SK-N-SH (cell line): ENCODE measurements at regions not wholly inside any gene's neighbourhood (a gene's known extent, or its start where the extent isn't known, plus 50 kb on each side); places are given as distances from the start of the nearest gene placed in this dataset.

Experiments
- CTCF ChIA-PET: fragments of 300-600, 350-600 bp; formaldehyde crosslinking; extraction: SDS; loops from one replicate; lab custom pipeline; 2021; lab: Yijun Ruan, JAX
- POLR2A ChIA-PET: fragments of 350-600 bp; sonication (Branson Sonifier 250); formaldehyde crosslinking; extraction: SDS; loops from one replicate; lab custom pipeline; 2020; ENCODE audit warnings: antibody characterized with exemption, inconsistent platforms; lab: Yijun Ruan, JAX
- DNase-seq: peaks from one replicate; pipeline ENCODE4 v3.0.0; 2012
- H2AFZ ChIP-seq: fragments of 200-600 bp; sonication (generic); 2 replicates; pipeline ENCODE4 v1.8.1; 2016; ENCODE audit warnings: antibody characterized with exemption, mild to moderate bottlenecking, low read depth
- H3F3A ChIP-seq: fragments of 200-600 bp; sonication (generic); replicated peaks from 2 replicates; pipeline ENCODE3; 2016; ENCODE audit warnings: antibody characterized with exemption, mild to moderate bottlenecking; ENCODE audit not compliant: insufficient read depth
- H3K27ac ChIP-seq, 2 experiments: fragments of 200-500 bp in 1 of 2; fragments of 200-600 bp in 1 of 2; sonication (Bioruptor generic) in 1 of 2; sonication (generic), shearing (Covaris generic) in 1 of 2; 2 replicates each; pipeline versions ENCODE4 v1.5.1 to v1.6.1; 2014 to 2016; ENCODE audit warnings: low read depth in 2 of 2, inconsistent platforms in 1 of 2, low read length in 1 of 2, mild to moderate bottlenecking in 1 of 2, mixed read lengths in 1 of 2
- H3K27me3 ChIP-seq: fragments of 200-600 bp; sonication (generic), shearing (Covaris generic); 2 replicates; pipeline ENCODE4 v1.6.1; 2016; ENCODE audit warnings: mixed run types; ENCODE audit not compliant: insufficient read depth
- H3K36me3 ChIP-seq, 2 experiments: fragments of 200-500 bp in 1 of 2; fragments of 200-600 bp in 1 of 2; sonication (Bioruptor generic) in 1 of 2; sonication (generic) in 1 of 2; replicated peaks in 1 of 2; 2 replicates each; pipeline versions ENCODE3 to v1.5.1; 2014 to 2016; ENCODE audit warnings: low read length in 1 of 2, mild to moderate bottlenecking in 1 of 2; ENCODE audit not compliant: insufficient read depth in 2 of 2, control insufficient read depth in 1 of 2
- H3K4me1 ChIP-seq, 2 experiments: fragments of 200-500 bp in 1 of 2; fragments of 200-600 bp in 1 of 2; sonication (Bioruptor generic) in 1 of 2; sonication (generic), shearing (Covaris generic) in 1 of 2; 2 replicates each; pipeline versions ENCODE4 v1.5.1 to v1.6.1; 2014 to 2016; ENCODE audit warnings: low read depth in 1 of 2, low read length in 1 of 2, mixed run types in 1 of 2; ENCODE audit not compliant: insufficient read depth in 2 of 2, control insufficient read depth in 1 of 2
- H3K4me2 ChIP-seq: fragments of 200-600 bp; sonication (generic), shearing (Covaris generic); 2 replicates; pipeline ENCODE4 v1.6.1; 2017; ENCODE audit warnings: mixed run types
- H3K4me3 ChIP-seq, 2 experiments: fragments of 200-500 bp in 1 of 2; fragments of 200-600 bp in 1 of 2; sonication (Bioruptor generic) in 1 of 2; sonication (generic), shearing (Covaris generic) in 1 of 2; 2 replicates each; pipeline versions ENCODE4 v1.5.1 to v1.8.1; 2014 to 2016; ENCODE audit warnings: low read depth in 2 of 2, inconsistent platforms in 1 of 2, low read length in 1 of 2, mild to moderate bottlenecking in 1 of 2, mixed read lengths in 1 of 2, moderate library complexity in 1 of 2
- H3K79me2 ChIP-seq: fragments of 200-600 bp; sonication (generic); 2 replicates; pipeline ENCODE4 v1.8.1; 2017; ENCODE audit warnings: mild to moderate bottlenecking; ENCODE audit not compliant: insufficient read depth
- H3K9ac ChIP-seq: fragments of 200-600 bp; sonication (generic); 2 replicates; pipeline ENCODE4 v1.6.1; 2017; ENCODE audit warnings: mixed run types
- H3K9me2 ChIP-seq: fragments of 200-600 bp; sonication (generic); 2 replicates; pipeline ENCODE4 v1.6.1; 2017; ENCODE audit warnings: mixed run types
- H3K9me3 ChIP-seq: fragments of 200-600 bp; sonication (generic); 2 replicates; pipeline ENCODE4 v1.6.1; 2017; ENCODE audit warnings: mixed run types, mild to moderate bottlenecking, moderate library complexity
- H4K20me1 ChIP-seq: fragments of 200-600 bp; sonication (generic); 2 replicates; pipeline ENCODE4 v1.6.1; 2017; ENCODE audit warnings: mild to moderate bottlenecking, mixed run types; ENCODE audit not compliant: insufficient read depth
- ELF1 ChIP-seq: IDR thresholded peaks from 2 replicates; pipeline ENCODE4 v1.4.0; 2012
- EP300 ChIP-seq, 2 experiments: IDR thresholded peaks; 2 replicates each; pipeline versions ENCODE4 v1.4.0 to v1.6.1; 2012; ENCODE audit warnings: borderline replicate concordance in 1 of 2, low read depth in 1 of 2, low read length in 1 of 2
- EZH2phosphoT487 ChIP-seq: fragments of 200-600 bp; sonication (generic); IDR thresholded peaks from 2 replicates; pipeline ENCODE4 v1.6.1; 2017; ENCODE audit warnings: low read depth, mixed run types, mild to moderate bottlenecking, antibody characterized with exemption, moderate library complexity, borderline replicate concordance
- FOSL2 ChIP-seq: IDR thresholded peaks from 2 replicates; pipeline ENCODE4 v1.4.0; 2012; ENCODE audit warnings: low read depth, mild to moderate bottlenecking, moderate library complexity, borderline replicate concordance
- FOXJ3 ChIP-seq: sonication (generic); formaldehyde crosslinking; IDR thresholded peaks from 2 replicates; pipeline ENCODE4 v1.5.1; 2020; ENCODE audit warnings: mild to moderate bottlenecking, missing genetic modification reagents
- GABPA ChIP-seq: IDR thresholded peaks from 2 replicates; pipeline ENCODE4 v1.4.0; 2012; ENCODE audit warnings: low read depth, mild to moderate bottlenecking
- GATA2 ChIP-seq: sonication (generic); formaldehyde crosslinking; IDR thresholded peaks from 2 replicates; pipeline ENCODE4 v1.5.0; 2020; ENCODE audit warnings: mild to moderate bottlenecking, missing genetic modification reagents
- IRF3 ChIP-seq: fragments of 150-350 bp; IDR thresholded peaks from 2 replicates; pipeline ENCODE4 v1.6.1; 2016; ENCODE audit warnings: mild to moderate bottlenecking, low read depth, low read length
- JUND ChIP-seq: IDR thresholded peaks from 2 replicates; pipeline ENCODE4 v1.4.0; 2012
- MEF2A ChIP-seq: IDR thresholded peaks from 2 replicates; pipeline ENCODE4 v1.4.0; 2012; ENCODE audit warnings: low read depth, borderline replicate concordance
- MXI1 ChIP-seq: IDR thresholded peaks from 2 replicates; pipeline ENCODE4 v1.6.1; 2012; ENCODE audit warnings: mild to moderate bottlenecking, low read depth, low read length, improper control_type of control experiment
- RCOR1 ChIP-seq: fragments of 150-350 bp; IDR thresholded peaks from 2 replicates; pipeline ENCODE4 v1.6.1; 2017; ENCODE audit warnings: antibody characterized with exemption, low read length
- REST ChIP-seq: IDR thresholded peaks from 2 replicates; pipeline ENCODE4 v1.6.1; 2012; ENCODE audit warnings: mild to moderate bottlenecking, low read depth, low read length, moderate library complexity
- SIN3A ChIP-seq: IDR thresholded peaks from 2 replicates; pipeline ENCODE4 v1.6.1; 2012; ENCODE audit warnings: low read depth, mild to moderate bottlenecking, low read length, moderate library complexity, borderline replicate concordance
- SMC3 ChIP-seq: IDR thresholded peaks from 2 replicates; pipeline ENCODE4 v1.6.1; 2012; ENCODE audit warnings: low read depth, low read length, improper control_type of control experiment
- TAF1 ChIP-seq: IDR thresholded peaks from 2 replicates; pipeline ENCODE4 v1.6.1; 2012; ENCODE audit warnings: low read depth, mild to moderate bottlenecking, low read length, moderate library complexity, borderline replicate concordance
- TCF12 ChIP-seq: IDR thresholded peaks from 2 replicates; pipeline ENCODE4 v1.4.0; 2012
- TEAD4 ChIP-seq: IDR thresholded peaks from 2 replicates; pipeline ENCODE4 v1.4.0; 2012; ENCODE audit warnings: mild to moderate bottlenecking, borderline replicate concordance; ENCODE audit not compliant: insufficient read depth
- WGBS: methylation state at CpG from one replicate; pipeline ENCODE4 v1.1.6; 2017; ENCODE audit warnings: low lambda C conversion rate; 5-methylcytosine and 5-hydroxymethylcytosine counted together
- TF ChIP-seq, protein P1 (sequence below): fragments of 150-350 bp; IDR thresholded peaks from 2 replicates; pipeline ENCODE4 v1.6.1; 2017; ENCODE audit warnings: antibody characterized with exemption, low read length, low read depth, borderline replicate concordance

DNA sequence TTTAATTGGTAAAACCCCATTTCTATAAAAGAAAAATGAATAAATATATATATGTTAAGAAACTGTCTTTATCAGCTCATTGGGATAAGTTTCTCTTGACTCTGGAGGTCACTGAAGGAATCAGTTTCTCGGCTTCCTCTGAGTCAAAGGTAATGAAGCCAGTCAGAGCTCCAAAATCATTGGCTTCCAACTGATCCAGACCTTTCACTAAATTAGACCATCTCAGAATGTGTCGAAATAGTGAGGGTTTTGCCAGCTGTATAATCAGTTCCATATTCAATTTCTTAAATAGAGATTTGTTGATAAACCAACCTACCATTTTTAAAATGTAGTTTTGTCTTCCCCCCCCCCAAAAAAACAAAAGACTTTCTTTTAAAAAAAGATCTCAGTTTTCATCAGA, 60.5 kb upstream of the SRSF6 start (continued):
- TF ChIP-seq TAF1: no peak

- H3K36me3 ChIP-seq: no peaks in the 10 kb centered on the region
Observed at GRCh38 chr20:43393052-43393451, 64.6 kb upstream of the SRSF6 start.

DNA sequence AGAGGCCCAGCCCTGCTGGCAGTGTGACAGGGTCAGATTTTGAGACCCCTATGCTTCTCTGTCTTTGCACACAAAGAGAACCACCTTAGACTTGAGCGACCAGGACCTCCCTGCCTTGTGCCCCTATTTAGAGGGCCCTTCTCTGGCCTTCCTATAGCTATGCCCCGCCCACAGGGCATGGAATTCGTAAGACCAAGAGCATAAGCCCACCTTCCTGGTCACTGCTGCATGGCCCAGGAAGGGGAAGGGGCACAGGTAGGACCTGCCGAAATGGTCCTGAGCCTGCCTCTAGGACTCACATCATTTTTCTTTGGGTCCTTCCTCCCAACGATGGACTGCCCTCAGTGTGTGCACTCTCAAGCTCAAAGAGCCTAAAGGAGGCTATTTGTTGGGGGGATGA, 65.1 kb upstream of the SRSF6 start:
- no peak for DNase-seq
- Histone ChIP-seq H2AFZ (no peak overlapping the region), H3K4me3 (no peak overlapping the region), H3K4me2 (no peak overlapping the region), H3K4me1 (no peaks in the 10 kb centered on the region; a peak in 1 of 4 replicates), H3K79me2 (no peaks in the 10 kb centered on the region), H3K9ac (no peak overlapping the region), H3K27me3 (no peaks in the 10 kb centered on the region), H3K27ac (no peak overlapping the region), H4K20me1 (no peaks in the 10 kb centered on the region), H3K9me3 (no peaks in the 10 kb centered on the region), H3K9me2 (no peaks in the 10 kb centered on the region), H3K36me3 (no peaks in the 10 kb centered on the region), H3F3A (no peaks in the 10 kb centered on the region)
- WGBS: 11% methylated on average over 3 of the region's 5 CpGs
- ChIA-PET POLR2A (no interaction called here), CTCF (interaction anchor here (0.6 to 1.2 kb wide), 2 partner anchors 17 to 1642 kb away, joined by 3 to 7 read pairs; no protein-coding TSS in a partner anchor)
- TF ChIP-seq, protein P1, sequence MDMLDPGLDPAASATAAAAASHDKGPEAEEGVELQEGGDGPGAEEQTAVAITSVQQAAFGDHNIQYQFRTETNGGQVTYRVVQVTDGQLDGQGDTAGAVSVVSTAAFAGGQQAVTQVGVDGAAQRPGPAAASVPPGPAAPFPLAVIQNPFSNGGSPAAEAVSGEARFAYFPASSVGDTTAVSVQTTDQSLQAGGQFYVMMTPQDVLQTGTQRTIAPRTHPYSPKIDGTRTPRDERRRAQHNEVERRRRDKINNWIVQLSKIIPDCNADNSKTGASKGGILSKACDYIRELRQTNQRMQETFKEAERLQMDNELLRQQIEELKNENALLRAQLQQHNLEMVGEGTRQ: no peak
- TF ChIP-seq EZH2phosphoT487: no peak
- no peak for TF ChIP-seq EP300 (IDR thresholded peaks at IDR 0.05; ENCODE audit: borderline replicate concordance in 1 of 2, low read depth in 1 of 2, low read length in 1 of 2)
- TF ChIP-seq MEF2A: no peak
- no peak for TF ChIP-seq IRF3
- no peak for TF ChIP-seq ELF1
- TF ChIP-seq SMC3: no peak
- TF ChIP-seq RCOR1: no peak
- TF ChIP-seq FOSL2: no peak
- no peak for TF ChIP-seq JUND
- TF ChIP-seq GATA2 (CRISPR knock-in tag): no peak
- TF ChIP-seq TEAD4: no peak
- no peak for TF ChIP-seq REST
- TF ChIP-seq TCF12: no peak

More at GRCh38 chr20:43393052-43393451, 64.6 kb upstream of the SRSF6 start:
- WGBS: 12% methylated on average over 3 of the region's 3 CpGs
- Histone ChIP-seq H4K20me1 (no peaks in the 10 kb centered on the region), H3K79me2 (no peaks in the 10 kb centered on the region), H3F3A (no peaks in the 10 kb centered on the region), H3K27ac (no peak overlapping the region), H3K9ac (no peak overlapping the region), H3K4me1 (no peaks in the 10 kb centered on the region; a peak in 1 of 4 replicates), H3K4me2 (no peak overlapping the region), H3K9me3 (no peaks in the 10 kb centered on the region), H3K27me3 (no peaks in the 10 kb centered on the region), H3K9me2 (no peaks in the 10 kb centered on the region), H3K4me3 (no peak overlapping the region), H2AFZ (no peak overlapping the region)
- no peak for DNase-seq
- ChIA-PET POLR2A (no interaction called here), CTCF (interaction anchor here (1.2 kb wide), 1 partner anchor 16 kb away, joined by 7 read pairs; no protein-coding TSS in a partner anchor)
- TF ChIP-seq MEF2A: no peak
- TF ChIP-seq MXI1: no peak
- no peak for TF ChIP-seq EZH2phosphoT487
- no peak for TF ChIP-seq FOXJ3 (CRISPR knock-in tag)
- TF ChIP-seq TAF1: no peak
- TF ChIP-seq GABPA: no peak
- no peak for TF ChIP-seq RCOR1
- TF ChIP-seq FOSL2: no peak
- no peak for TF ChIP-seq TEAD4
- TF ChIP-seq SIN3A: no peak
